ENCODE measurements at regions not wholly inside any gene's neighbourhood (a gene's known extent, or its start where the extent isn't known, plus 50 kb on each side); places are given as distances from the start of the nearest gene placed in this dataset.

DNA sequence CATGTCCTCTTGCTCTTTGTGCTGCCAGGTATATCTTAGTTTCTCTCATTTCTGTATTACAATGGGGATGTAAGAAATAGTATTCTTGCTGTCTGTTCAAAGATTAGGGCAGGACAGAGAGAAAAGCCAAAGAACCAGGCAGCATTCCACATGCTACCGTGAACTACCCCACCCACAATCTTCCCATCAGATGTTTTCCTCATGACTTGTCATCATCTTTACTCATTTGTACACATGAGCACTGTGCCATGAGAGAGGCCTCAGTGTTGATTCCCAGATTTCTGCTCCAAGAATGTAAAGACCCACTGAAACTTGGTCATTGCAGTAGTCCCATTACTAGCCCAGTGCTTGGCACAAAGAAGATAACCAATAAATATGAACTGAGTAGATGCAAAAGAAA lies 354.6 kb upstream of the RASGEF1B start:
- TF ChIP-seq ZFX (IDR thresholded peaks at IDR 0.05; ENCODE audit: borderline replicate concordance) = no peak
- TF ChIP-seq, protein P1, sequence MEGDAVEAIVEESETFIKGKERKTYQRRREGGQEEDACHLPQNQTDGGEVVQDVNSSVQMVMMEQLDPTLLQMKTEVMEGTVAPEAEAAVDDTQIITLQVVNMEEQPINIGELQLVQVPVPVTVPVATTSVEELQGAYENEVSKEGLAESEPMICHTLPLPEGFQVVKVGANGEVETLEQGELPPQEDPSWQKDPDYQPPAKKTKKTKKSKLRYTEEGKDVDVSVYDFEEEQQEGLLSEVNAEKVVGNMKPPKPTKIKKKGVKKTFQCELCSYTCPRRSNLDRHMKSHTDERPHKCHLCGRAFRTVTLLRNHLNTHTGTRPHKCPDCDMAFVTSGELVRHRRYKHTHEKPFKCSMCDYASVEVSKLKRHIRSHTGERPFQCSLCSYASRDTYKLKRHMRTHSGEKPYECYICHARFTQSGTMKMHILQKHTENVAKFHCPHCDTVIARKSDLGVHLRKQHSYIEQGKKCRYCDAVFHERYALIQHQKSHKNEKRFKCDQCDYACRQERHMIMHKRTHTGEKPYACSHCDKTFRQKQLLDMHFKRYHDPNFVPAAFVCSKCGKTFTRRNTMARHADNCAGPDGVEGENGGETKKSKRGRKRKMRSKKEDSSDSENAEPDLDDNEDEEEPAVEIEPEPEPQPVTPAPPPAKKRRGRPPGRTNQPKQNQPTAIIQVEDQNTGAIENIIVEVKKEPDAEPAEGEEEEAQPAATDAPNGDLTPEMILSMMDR (IDR thresholded peaks at IDR 0.05) = no peak
- H3K27ac ChIP-seq = no peak overlapping the region

DNA sequence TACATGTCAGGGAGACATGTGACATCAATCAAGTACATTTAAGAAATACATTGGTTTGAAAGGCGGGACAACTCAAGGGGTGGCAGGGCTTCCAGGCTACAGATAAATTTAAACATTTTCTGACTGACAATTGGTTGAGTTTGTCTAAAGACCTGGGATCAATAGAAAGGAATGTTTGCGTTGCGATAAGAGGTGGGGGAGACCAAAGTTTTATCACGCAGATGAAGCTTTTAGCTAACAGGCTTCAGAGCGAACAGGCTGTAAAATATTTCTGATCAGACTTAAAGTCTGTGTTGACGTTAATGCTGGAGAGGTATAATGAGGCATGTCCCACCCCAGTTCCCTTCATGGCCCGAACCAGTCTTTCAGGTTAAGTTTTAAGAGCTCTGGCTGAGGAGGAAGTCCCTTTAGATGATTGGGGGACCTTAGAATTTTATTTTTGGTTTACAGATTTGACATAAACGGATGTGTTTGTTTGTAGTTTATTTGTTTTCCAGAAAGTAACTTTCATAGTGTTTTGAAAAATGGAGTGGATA lies 346.7 kb upstream of the RASGEF1B start:
- TF ChIP-seq ZFX (IDR thresholded peaks at IDR 0.05; ENCODE audit: borderline replicate concordance) = no peak
- H3K27ac ChIP-seq = no peak overlapping the region

DNA sequence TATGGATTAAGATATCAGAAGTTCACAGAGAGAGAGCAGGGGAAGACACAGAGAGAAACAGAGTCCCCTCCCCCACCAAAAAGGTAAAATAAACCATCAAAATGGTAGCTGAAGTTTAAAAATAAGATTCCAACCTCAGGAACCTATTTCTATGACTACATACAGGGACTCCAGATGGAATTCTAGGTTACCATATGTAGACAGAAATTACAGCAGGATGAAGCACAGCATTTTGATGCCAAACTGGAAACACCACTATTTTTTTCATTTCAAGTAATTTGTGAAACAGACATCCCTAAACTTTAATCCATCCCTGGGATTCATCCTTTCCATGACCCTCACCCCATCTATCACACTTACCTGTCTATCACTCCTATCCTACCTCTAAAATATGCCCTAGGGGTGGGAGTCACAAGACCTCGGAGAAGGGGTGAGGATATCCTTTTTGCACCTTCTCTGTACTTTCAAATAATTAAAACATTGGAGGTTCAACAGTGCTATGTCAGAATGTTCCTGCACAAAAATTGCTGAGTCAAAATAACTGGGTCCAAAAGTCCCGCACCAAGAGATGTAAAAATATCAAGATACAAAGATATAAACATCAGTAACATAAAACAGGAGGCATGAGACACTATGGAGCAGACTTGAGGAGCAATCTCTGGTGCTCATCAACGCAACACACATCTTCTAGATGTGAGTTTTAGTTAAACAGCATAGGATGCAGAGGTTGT lies 344.5 kb upstream of the RASGEF1B start:
- H3K27ac ChIP-seq = no peak overlapping the region
- no peak for TF ChIP-seq ZFX (IDR thresholded peaks at IDR 0.05; ENCODE audit: borderline replicate concordance)
- TF ChIP-seq, protein P1 (IDR thresholded peaks at IDR 0.05) = no peak

DNA sequence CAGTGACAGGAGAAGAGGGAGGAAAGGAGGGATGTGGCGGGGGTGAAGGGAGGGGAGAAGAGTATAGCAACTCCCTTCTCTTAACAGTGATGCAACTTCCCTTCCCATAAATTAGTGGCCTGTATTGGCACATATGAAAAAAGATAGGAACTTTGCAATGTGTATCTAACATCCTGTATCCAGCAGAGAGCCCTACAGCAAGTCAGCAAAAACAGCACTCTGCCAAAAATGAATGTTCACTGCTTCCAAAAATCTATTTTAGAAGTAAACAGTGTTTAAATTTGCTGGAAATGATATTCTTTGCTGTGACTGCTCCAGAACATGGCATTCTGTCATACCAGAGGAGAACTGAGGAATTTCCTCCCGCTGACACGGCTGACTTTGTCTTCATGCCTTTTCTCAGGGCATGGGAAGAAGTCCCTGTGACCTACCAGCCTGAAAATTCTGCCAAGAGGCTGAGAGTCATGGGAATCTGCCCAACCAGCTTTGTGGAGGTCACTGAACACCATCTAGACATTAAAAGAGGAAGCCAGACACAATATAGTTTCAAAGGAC lies 343.4 kb upstream of the RASGEF1B start:
- TF ChIP-seq, protein P1 (IDR thresholded peaks at IDR 0.05) = no peak
- no peak for TF ChIP-seq ZFX (IDR thresholded peaks at IDR 0.05; ENCODE audit: borderline replicate concordance)
- H3K27ac ChIP-seq = no peak overlapping the region

DNA sequence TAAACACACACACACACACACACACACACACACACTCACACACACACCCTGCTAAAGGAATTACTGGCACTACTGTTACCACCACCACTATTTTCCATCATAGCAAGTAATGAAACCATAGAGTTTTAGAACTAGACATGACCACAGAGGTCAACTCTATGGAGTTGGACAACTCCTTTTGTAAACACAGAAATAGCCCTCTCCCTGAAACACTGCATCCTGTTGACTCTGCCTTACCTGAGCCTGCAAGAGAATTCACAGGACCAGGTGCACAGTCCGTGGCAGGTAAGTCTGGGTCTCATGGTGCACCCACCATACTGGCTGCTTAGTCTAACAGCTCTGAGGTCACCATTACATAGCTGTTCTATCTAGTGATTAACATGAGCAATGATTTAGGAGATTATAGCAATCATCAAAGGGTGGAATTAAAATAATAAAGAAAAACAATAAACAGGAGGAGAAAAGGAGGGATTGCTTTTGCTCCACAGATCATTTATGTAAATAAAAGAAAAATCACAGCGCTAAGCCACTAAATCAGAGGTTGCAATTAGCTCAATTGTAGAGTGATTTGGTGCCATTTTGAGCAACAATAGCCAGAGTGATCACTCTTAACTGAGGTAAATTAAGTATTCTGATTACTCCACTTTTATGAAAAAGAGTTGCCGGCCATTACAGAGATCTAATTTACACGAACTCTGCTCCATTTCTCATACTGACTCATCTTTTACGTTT lies 340.0 kb upstream of the RASGEF1B start:
- H3K27ac ChIP-seq = no peak overlapping the region
- TF ChIP-seq, protein P1 (IDR thresholded peaks at IDR 0.05) = no peak
- TF ChIP-seq ZFX (IDR thresholded peaks at IDR 0.05; ENCODE audit: borderline replicate concordance) = no peak

DNA sequence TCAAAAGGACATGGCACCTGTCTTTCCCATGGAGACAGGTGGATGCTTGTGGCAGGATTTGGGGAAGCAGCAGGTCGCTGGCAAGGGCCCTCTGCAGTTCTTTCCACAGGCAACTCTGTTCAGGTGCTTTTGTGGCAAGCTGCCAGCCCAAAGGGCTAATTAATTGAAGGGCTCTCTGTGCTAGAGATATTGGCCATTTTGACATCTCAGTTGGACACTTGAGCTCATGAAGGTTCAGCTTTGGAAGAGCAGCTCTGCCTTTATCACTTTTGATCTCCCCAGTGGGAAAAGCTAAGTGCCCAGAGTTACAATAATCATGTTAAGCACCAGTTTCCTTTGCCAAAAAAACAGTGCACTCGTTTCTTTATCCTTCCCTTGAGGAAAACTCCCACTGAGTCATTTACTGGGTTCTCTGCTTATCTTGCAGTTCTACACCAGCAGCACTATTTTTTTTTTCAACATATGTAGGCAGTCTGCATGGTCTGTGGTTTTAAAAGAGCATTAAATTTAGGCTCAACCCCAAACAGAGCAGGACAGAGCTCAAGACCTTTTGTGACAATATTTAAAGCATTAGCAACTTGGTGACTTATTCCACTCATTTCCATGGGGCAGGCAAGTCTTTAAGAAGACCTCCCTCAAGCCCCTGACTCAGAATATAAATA lies 336.4 kb upstream of the RASGEF1B start:
- no peak overlapping the region for H3K27ac ChIP-seq
- TF ChIP-seq, protein P1 (IDR thresholded peaks at IDR 0.05) = no peak
- no peak for TF ChIP-seq ZFX (IDR thresholded peaks at IDR 0.05; ENCODE audit: borderline replicate concordance)

DNA sequence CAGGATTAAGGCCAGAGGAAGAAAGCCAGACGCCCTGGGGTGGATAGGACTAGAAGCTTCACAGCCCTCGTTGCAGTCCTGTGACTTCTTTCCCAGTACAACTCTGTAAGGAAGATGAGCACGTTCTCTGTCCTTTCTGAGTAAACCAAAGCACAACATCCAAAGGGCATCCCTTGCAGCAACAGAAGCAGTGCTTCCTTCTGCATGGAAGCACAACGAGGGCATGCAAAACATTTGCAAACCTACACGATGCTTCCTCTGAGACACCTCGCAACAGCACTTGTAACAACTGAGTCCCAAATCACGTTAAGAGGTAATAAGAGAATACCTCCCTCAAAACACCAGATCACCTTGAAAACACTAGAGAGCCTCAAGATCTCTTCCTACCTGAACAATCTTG lies 335.7 kb upstream of the RASGEF1B start:
- TF ChIP-seq ZFX (IDR thresholded peaks at IDR 0.05; ENCODE audit: borderline replicate concordance) = no peak
- TF ChIP-seq, protein P1 (IDR thresholded peaks at IDR 0.05) = no peak
- no peak overlapping the region for H3K27ac ChIP-seq

All from 22Rv1 (cell line).